ENCODE measurements at regions not wholly inside any gene's neighbourhood (a gene's known extent, or its start where the extent isn't known, plus 50 kb on each side); places are given as distances from the start of the nearest gene placed in this dataset.

GRCh38 chr3:43783987-43784639, 93.4 kb downstream of the ABHD5 start:
- TF ChIP-seq CTCF (IDR thresholded peaks at IDR 0.05; ENCODE audit: low read length, missing control alignments): no peak
- no peak for DNase-seq (ENCODE audit: low read depth)
- no peak overlapping the region for H3K4me3 ChIP-seq (replicated peaks; ENCODE audit: low read depth, low read length)

- H3K4me3 ChIP-seq (replicated peaks; ENCODE audit: low read depth, low read length): no peak overlapping the region
- DNase-seq (ENCODE audit: low read depth): no peak
- no peak for TF ChIP-seq CTCF (IDR thresholded peaks at IDR 0.05; ENCODE audit: low read length, missing control alignments)
These were observed 93.9 kb downstream of the ABHD5 start for GRCh38 chr3:43784640-43785011.

GRCh38 chr3:43785551-43785950, 94.8 kb downstream of the ABHD5 start:
- DNase-seq (ENCODE audit: low read depth): no peak
- no peak overlapping the region for H3K4me3 ChIP-seq (replicated peaks; ENCODE audit: low read depth, low read length)
- TF ChIP-seq CTCF (IDR thresholded peaks at IDR 0.05; ENCODE audit: low read length, missing control alignments): no peak

- no peak for TF ChIP-seq CTCF (IDR thresholded peaks at IDR 0.05; ENCODE audit: low read length, missing control alignments)
- DNase-seq (ENCODE audit: low read depth): no peak
- no peak overlapping the region for H3K4me3 ChIP-seq (replicated peaks; ENCODE audit: low read depth, low read length)
These were observed 95.4 kb downstream of the ABHD5 start for GRCh38 chr3:43786102-43786501.

- TF ChIP-seq CTCF (IDR thresholded peaks at IDR 0.05; ENCODE audit: low read length, missing control alignments): no peak
- H3K4me3 ChIP-seq (replicated peaks; ENCODE audit: low read depth, low read length): no peak overlapping the region
- no peak for DNase-seq (ENCODE audit: low read depth)
These were observed 96.0 kb downstream of the ABHD5 start for GRCh38 chr3:43786526-43787305.

GRCh38 chr3:43787330-43787729, 96.6 kb downstream of the ABHD5 start:
- DNase-seq (ENCODE audit: low read depth): no peak
- TF ChIP-seq CTCF (IDR thresholded peaks at IDR 0.05; ENCODE audit: low read length, missing control alignments): no peak
- H3K4me3 ChIP-seq (replicated peaks; ENCODE audit: low read depth, low read length): no peak overlapping the region

Data from fibroblast of pulmonary artery (primary cell).